Immature natural killer cell (primary cell): ENCODE measurements at regions not wholly inside any gene's neighbourhood (a gene's known extent, or its start where the extent isn't known, plus 50 kb on each side); places are given as distances from the start of the nearest gene placed in this dataset.

Source experiments
- DNase-seq, 3 donors: peaks; one replicate each; pipeline ENCODE4 v3.0.0; 2022; ENCODE audit warnings: mixed read lengths in 1 of 3
- H3K27ac Mint-ChIP-seq, 6 donors: one replicate each; pipeline ENCODE4 v1.8.0; 2020; ENCODE audit warnings: mixed read lengths in 6 of 6, mild to moderate bottlenecking in 5 of 6, inconsistent platforms in 4 of 6, moderate library complexity in 3 of 6
- H3K27me3 Mint-ChIP-seq, 3 donors: one replicate each; pipeline ENCODE4 v1.8.0; 2020 to 2021; ENCODE audit warnings: low read depth in 3 of 3, mild to moderate bottlenecking in 3 of 3, mixed read lengths in 3 of 3, moderate library complexity in 3 of 3, inconsistent platforms in 1 of 3
- H3K36me3 Mint-ChIP-seq, 3 donors: one replicate each; pipeline ENCODE4 v1.8.0; 2020; ENCODE audit warnings: mixed read lengths in 3 of 3, inconsistent platforms in 2 of 3, mild to moderate bottlenecking in 2 of 3
- H3K4me1 Mint-ChIP-seq, 2 donors: one replicate each; pipeline ENCODE4 v1.8.0; 2020; ENCODE audit warnings: inconsistent platforms in 2 of 2, mild to moderate bottlenecking in 2 of 2, mixed read lengths in 2 of 2, moderate library complexity in 1 of 2
- H3K4me3 Mint-ChIP-seq, 5 donors: one replicate each; pipeline ENCODE4 v1.8.0; 2020; ENCODE audit warnings: mild to moderate bottlenecking in 5 of 5, mixed read lengths in 5 of 5, inconsistent platforms in 3 of 5, moderate library complexity in 3 of 5
- H3K9me3 Mint-ChIP-seq, 6 donors: one replicate each; pipeline ENCODE4 v1.8.0; 2020; ENCODE audit warnings: mild to moderate bottlenecking in 6 of 6, mixed read lengths in 6 of 6, inconsistent platforms in 4 of 6, moderate library complexity in 3 of 6

- DNase-seq, result no peak
- peaks cover 0 to 6% (median 0%) of the 10 kb centered on the region in 3 donors for H3K27me3 Mint-ChIP-seq
- H3K4me3 Mint-ChIP-seq, result no peak overlapping the region
- no peak overlapping the region for H3K27ac Mint-ChIP-seq
- no peaks in the 10 kb centered on the region for H3K9me3 Mint-ChIP-seq
- peaks cover 2 to 5% of the 10 kb centered on the region in 2 donors for H3K4me1 Mint-ChIP-seq
- H3K36me3 Mint-ChIP-seq, result no peaks in the 10 kb centered on the region
These were observed 56.2 kb upstream of the GNG12 start for GRCh38 chr1:67889466-67889865.

GRCh38 chr1:67888216-67889106 is 55.2 kb upstream of the GNG12 start:
- no peaks in the 10 kb centered on the region for H3K36me3 Mint-ChIP-seq
- H3K27me3 Mint-ChIP-seq, result peaks cover 0 to 6% (median 0%) of the 10 kb centered on the region in 3 donors
- DNase-seq, result no peak
- H3K4me1 Mint-ChIP-seq, result peaks cover 2 to 5% of the 10 kb centered on the region in 2 donors
- H3K9me3 Mint-ChIP-seq, result no peaks in the 10 kb centered on the region
- no peak overlapping the region for H3K4me3 Mint-ChIP-seq
- H3K27ac Mint-ChIP-seq, result no peak overlapping the region

GRCh38 chr1:67887146-67887545 is 53.9 kb upstream of the GNG12 start:
- Mint-ChIP-seq H3K4me3 (no peak overlapping the region), H3K27me3 (peaks cover 0 to 7% (median 0%) of the 10 kb centered on the region in 3 donors)

GRCh38 chr1:67886076-67886475 is 52.8 kb upstream of the GNG12 start:
- no peak overlapping the region for H3K27ac Mint-ChIP-seq
- peaks cover 2 to 5% of the 10 kb centered on the region in 2 donors for H3K4me1 Mint-ChIP-seq
- H3K4me3 Mint-ChIP-seq, result no peak overlapping the region
- no peaks in the 10 kb centered on the region for H3K36me3 Mint-ChIP-seq
- peaks cover 0 to 6% (median 2%) of the 10 kb centered on the region in 3 donors for H3K27me3 Mint-ChIP-seq
- peaks cover 0 to 4% (median 0%) of the 10 kb centered on the region in 6 donors for H3K9me3 Mint-ChIP-seq
- DNase-seq, result no peak

More at GRCh38 chr1:67887146-67887545, 53.9 kb upstream of the GNG12 start:
- no peaks in the 10 kb centered on the region for H3K36me3 Mint-ChIP-seq
- no peak for DNase-seq
- H3K4me1 Mint-ChIP-seq, result peaks cover 2 to 5% of the 10 kb centered on the region in 2 donors
- peaks cover 0 to 4% (median 0%) of the 10 kb centered on the region in 6 donors for H3K9me3 Mint-ChIP-seq
- H3K27ac Mint-ChIP-seq, result no peak overlapping the region

- no peaks in the 10 kb centered on the region for H3K36me3 Mint-ChIP-seq
- no peak overlapping the region for H3K4me3 Mint-ChIP-seq
- DNase-seq, result no peak
- no peak overlapping the region for H3K27ac Mint-ChIP-seq
- peaks cover 0 to 4% (median 0%) of the 10 kb centered on the region in 6 donors for H3K9me3 Mint-ChIP-seq
- H3K27me3 Mint-ChIP-seq, result peaks cover 0 to 4% (median 4%) of the 10 kb centered on the region in 3 donors
- no peaks in the 10 kb centered on the region for H3K4me1 Mint-ChIP-seq
These were observed 49.8 kb upstream of the GNG12 start for GRCh38 chr1:67883069-67883468.
